ENCODE measurements at regions not wholly inside any gene's neighbourhood (a gene's known extent, or its start where the extent isn't known, plus 50 kb on each side); places are given as distances from the start of the nearest gene placed in this dataset.

DNA sequence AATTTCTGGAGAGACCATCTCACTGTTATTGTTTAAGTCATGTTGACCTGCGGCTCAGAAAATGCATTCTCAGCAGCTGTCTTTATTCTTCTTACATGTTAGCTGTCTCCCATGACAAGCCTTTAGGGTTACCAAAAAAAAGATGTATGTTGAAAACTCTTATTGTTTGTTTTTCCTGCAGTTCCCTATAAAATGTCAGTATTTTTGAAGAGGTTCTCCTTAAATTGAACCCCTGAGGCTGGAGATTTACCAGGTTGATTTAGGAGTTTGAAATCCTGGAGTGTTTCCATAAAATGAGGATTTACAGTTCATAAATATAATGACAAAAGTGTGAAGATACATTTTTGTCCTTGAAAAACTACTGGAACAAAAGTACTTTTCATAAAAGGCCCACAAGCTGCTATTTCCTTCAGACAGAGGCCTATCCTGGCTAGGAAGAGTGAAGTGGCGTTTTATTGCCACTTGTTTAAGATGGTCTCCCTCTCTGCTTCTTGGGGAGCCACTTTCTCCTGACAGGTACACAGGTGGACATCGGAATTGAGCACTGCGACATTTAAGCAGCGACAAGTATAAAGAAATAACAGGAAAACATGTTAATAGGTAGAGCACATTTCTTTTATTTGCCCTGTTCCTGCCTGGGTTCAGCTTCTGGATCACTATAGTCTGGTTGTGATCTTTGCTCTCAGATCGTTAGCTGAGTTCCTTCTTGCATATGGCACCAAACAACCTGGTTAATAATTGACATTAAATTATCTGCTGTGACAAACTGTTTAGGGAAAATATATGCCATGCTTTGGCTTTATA lies 344.8 kb upstream of the RPS23 start:
- TF ChIP-seq CTCF (IDR thresholded peaks at IDR 0.05; ENCODE audit: low read length, missing control alignments), result no peak
- H3K4me3 ChIP-seq (replicated peaks; ENCODE audit: low read depth, low read length), result no peak overlapping the region
- no peak for DNase-seq (ENCODE audit: low read depth)

- no peak for TF ChIP-seq CTCF (IDR thresholded peaks at IDR 0.05; ENCODE audit: low read length, missing control alignments)
- no peak for DNase-seq (ENCODE audit: low read depth)
- H3K4me3 ChIP-seq (replicated peaks; ENCODE audit: low read depth, low read length), result no peak overlapping the region
Measured at GRCh38 chr5:82622205-82622604, 344.1 kb upstream of the RPS23 start.

DNA sequence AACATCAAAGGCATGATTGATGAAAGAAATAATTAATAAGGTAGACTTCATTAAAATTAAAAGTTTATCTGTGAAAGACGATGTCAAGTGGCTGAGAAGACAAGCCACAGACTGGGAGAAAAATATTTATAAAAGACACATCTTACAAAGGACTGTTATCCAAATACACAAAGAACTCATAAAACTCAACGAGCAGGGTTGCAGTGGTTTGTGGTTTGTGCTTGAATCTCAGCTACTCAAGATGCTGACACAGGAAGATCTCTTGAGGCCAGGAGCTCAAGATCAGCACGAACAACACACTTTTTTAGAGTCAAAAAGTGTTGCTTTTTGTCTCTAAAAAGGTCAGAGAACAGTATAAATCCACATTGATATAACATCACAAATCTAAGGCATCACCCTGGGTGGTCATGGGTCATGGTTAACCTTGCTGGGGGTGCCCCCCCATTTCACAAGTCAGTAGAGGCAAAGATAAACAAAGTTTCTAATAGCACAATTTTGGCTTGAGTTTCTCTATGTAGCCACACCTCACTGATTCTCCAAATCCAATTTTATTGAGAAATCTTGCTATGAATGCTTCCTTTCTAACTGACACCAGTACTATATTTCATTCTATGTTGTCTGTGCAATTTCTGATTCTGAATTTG lies 342.9 kb upstream of the RPS23 start:
- TF ChIP-seq CTCF (IDR thresholded peaks at IDR 0.05; ENCODE audit: low read length, missing control alignments), result no peak

GRCh38 chr5:82619097-82619496 lies 340.9 kb upstream of the RPS23 start:
- no peak for DNase-seq (ENCODE audit: low read depth)
- no peak overlapping the region for H3K4me3 ChIP-seq (replicated peaks; ENCODE audit: low read depth, low read length)
- TF ChIP-seq CTCF (IDR thresholded peaks at IDR 0.05; ENCODE audit: low read length, missing control alignments), result no peak

More for the DNA sequence above, 342.9 kb upstream of the RPS23 start:
- no peak overlapping the region for H3K4me3 ChIP-seq (replicated peaks; ENCODE audit: low read depth, low read length)
- no peak for DNase-seq (ENCODE audit: low read depth)

- TF ChIP-seq CTCF (IDR thresholded peaks at IDR 0.05; ENCODE audit: low read length, missing control alignments), result no peak
- DNase-seq (ENCODE audit: low read depth), result no peak
- H3K4me3 ChIP-seq (replicated peaks; ENCODE audit: low read depth, low read length), result no peak overlapping the region
Measured at GRCh38 chr5:82614706-82615105, 336.6 kb upstream of the RPS23 start.

- no peak for TF ChIP-seq CTCF (IDR thresholded peaks at IDR 0.05; ENCODE audit: low read length, missing control alignments)
- H3K4me3 ChIP-seq (replicated peaks; ENCODE audit: low read depth, low read length), result no peak overlapping the region
- DNase-seq (ENCODE audit: low read depth), result no peak
Measured at GRCh38 chr5:82613891-82614290, 335.7 kb upstream of the RPS23 start.
